ENCODE measurements at regions not wholly inside any gene's neighbourhood (a gene's known extent, or its start where the extent isn't known, plus 50 kb on each side); places are given as distances from the start of the nearest gene placed in this dataset.

GRCh38 chr19:5218255-5218855 is 122.3 kb downstream of the PTPRS start:
- no peak overlapping the region for H4K8ac ChIP-seq (ENCODE audit: low read depth, low read length)
- DNase-seq (ENCODE audit: low spot score), result no peak
- H3K23ac ChIP-seq (ENCODE audit: low read depth, low read length, poor library complexity), result no peak overlapping the region
- H3K4ac ChIP-seq (ENCODE audit: low read length), result no peak overlapping the region
- H3K14ac ChIP-seq (ENCODE audit: low read length), result no peak overlapping the region
- no peak overlapping the region for H2BK5ac ChIP-seq (ENCODE audit: low read length)
- no peak overlapping the region for H3K27ac ChIP-seq (replicated peaks; ENCODE audit: low read length)
- H4K91ac ChIP-seq (ENCODE audit: low read depth, low read length, poor library complexity), result no peak overlapping the region
- no peak overlapping the region for H2AK5ac ChIP-seq (ENCODE audit: low read depth, low read length)
- H2BK12ac ChIP-seq (ENCODE audit: low read length), result no peak overlapping the region
- no peak overlapping the region for H3K9ac ChIP-seq (ENCODE audit: low read depth, low read length, poor library complexity)
- no CpG with 5 or more reads among the region's 12 CpGs for WGBS, 2 donors (ENCODE audit: extremely low coverage in 2 of 2, insufficient read length in 2 of 2, insufficient replicate concordance in 1 of 2)
- no peaks in the 10 kb centered on the region for H3K4me1 ChIP-seq (ENCODE audit: control insufficient read depth in 2 of 2, insufficient read depth in 1 of 2, low read depth in 1 of 2, low read length in 2 of 2)
- no peak overlapping the region for H2BK15ac ChIP-seq (ENCODE audit: low read length)
- no peak overlapping the region for H3K18ac ChIP-seq (ENCODE audit: low read length)
- no peak overlapping the region for H3K4me3 ChIP-seq (ENCODE audit: low read length in 2 of 2)
- H2BK120ac ChIP-seq (ENCODE audit: low read depth, low read length), result no peak overlapping the region
- peaks cover 4 to 38% of the 10 kb centered on the region in 2 donors for H3K9me3 ChIP-seq (replicated peaks in 1 of 2; ENCODE audit: control insufficient read depth in 2 of 2, insufficient read depth in 1 of 2, low read depth in 1 of 2, low read length in 2 of 2)
- peaks cover 9% of the 10 kb centered on the region for H3K79me1 ChIP-seq (ENCODE audit: low read depth, low read length)
- H3K36me3 ChIP-seq (replicated peaks in 1 of 2; ENCODE audit: control insufficient read depth in 2 of 2, insufficient read depth in 2 of 2, low read length in 2 of 2), result peaks cover 91 to 98% of the 10 kb centered on the region in 2 donors
- no peak overlapping the region for H2AFZ ChIP-seq (ENCODE audit: low read length)
- H3K4me2 ChIP-seq (ENCODE audit: insufficient read depth, low read length, poor library complexity, severe bottlenecking), result no peak overlapping the region
- H3K27me3 ChIP-seq (ENCODE audit: control insufficient read depth in 3 of 3, insufficient read depth in 3 of 3, low read depth in 1 of 3, low read length in 3 of 3), result no peaks in the 10 kb centered on the region

- Histone ChIP-seq H3K79me1 (ENCODE audit: low read depth, low read length) (peaks cover 9% of the 10 kb centered on the region), H2BK15ac (ENCODE audit: low read length) (no peak overlapping the region), H2BK120ac (ENCODE audit: low read depth, low read length) (no peak overlapping the region), H3K4me3 (ENCODE audit: low read length in 2 of 2) (peak overlapping the region in 1 of 2 donors; percentile 41), H3K4me2 (ENCODE audit: insufficient read depth, low read length, poor library complexity, severe bottlenecking) (no peak overlapping the region), H2AK5ac (ENCODE audit: low read depth, low read length) (no peak overlapping the region), H3K27me3 (ENCODE audit: control insufficient read depth in 3 of 3, insufficient read depth in 3 of 3, low read depth in 1 of 3, low read length in 3 of 3) (no peaks in the 10 kb centered on the region), H3K9me3 (replicated peaks in 1 of 2; ENCODE audit: control insufficient read depth in 2 of 2, insufficient read depth in 1 of 2, low read depth in 1 of 2, low read length in 2 of 2) (peaks cover 6 to 47% of the 10 kb centered on the region in 2 donors), H2BK5ac (ENCODE audit: low read length) (no peak overlapping the region), H3K9ac (ENCODE audit: low read depth, low read length, poor library complexity) (no peak overlapping the region), H2BK12ac (ENCODE audit: low read length) (no peak overlapping the region), H3K27ac (replicated peaks; ENCODE audit: low read length) (no peak overlapping the region), H2AFZ (ENCODE audit: low read length) (no peak overlapping the region), H4K8ac (ENCODE audit: low read depth, low read length) (no peak overlapping the region), H4K91ac (ENCODE audit: low read depth, low read length, poor library complexity) (no peak overlapping the region), H3K18ac (ENCODE audit: low read length) (no peak overlapping the region), H3K23ac (ENCODE audit: low read depth, low read length, poor library complexity) (no peak overlapping the region), H3K4ac (ENCODE audit: low read length) (no peak overlapping the region), H3K36me3 (replicated peaks in 1 of 2; ENCODE audit: control insufficient read depth in 2 of 2, insufficient read depth in 2 of 2, low read length in 2 of 2) (peaks cover 94 to 98% of the 10 kb centered on the region in 2 donors), H3K14ac (ENCODE audit: low read length) (no peak overlapping the region), H3K4me1 (ENCODE audit: control insufficient read depth in 2 of 2, insufficient read depth in 1 of 2, low read depth in 1 of 2, low read length in 2 of 2) (no peaks in the 10 kb centered on the region)
- no CpG with 5 or more reads among the region's 4 CpGs for WGBS, 2 donors (ENCODE audit: extremely low coverage in 2 of 2, insufficient read length in 2 of 2, insufficient replicate concordance in 1 of 2)
- no peak for DNase-seq (ENCODE audit: low spot score)
Observed at GRCh38 chr19:5217171-5217570, 123.4 kb downstream of the PTPRS start.

GRCh38 chr19:5216141-5216847 is 124.3 kb downstream of the PTPRS start:
- Histone ChIP-seq H3K79me1 (ENCODE audit: low read depth, low read length) (peaks cover 14% of the 10 kb centered on the region), H2AK5ac (ENCODE audit: low read depth, low read length) (no peak overlapping the region), H3K18ac (ENCODE audit: low read length) (no peak overlapping the region), H2BK15ac (ENCODE audit: low read length) (no peak overlapping the region), H3K23ac (ENCODE audit: low read depth, low read length, poor library complexity) (no peak overlapping the region), H3K4me3 (ENCODE audit: low read length in 2 of 2) (peak overlapping the region in 1 of 2 donors; percentile 18), H3K14ac (ENCODE audit: low read length) (no peak overlapping the region), H3K9ac (ENCODE audit: low read depth, low read length, poor library complexity) (no peak overlapping the region), H2BK12ac (ENCODE audit: low read length) (no peak overlapping the region), H4K8ac (ENCODE audit: low read depth, low read length) (no peak overlapping the region), H3K36me3 (replicated peaks in 1 of 2; ENCODE audit: control insufficient read depth in 2 of 2, insufficient read depth in 2 of 2, low read length in 2 of 2) (peaks cover 94 to 98% of the 10 kb centered on the region in 2 donors), H3K27me3 (ENCODE audit: control insufficient read depth in 3 of 3, insufficient read depth in 3 of 3, low read depth in 1 of 3, low read length in 3 of 3) (no peaks in the 10 kb centered on the region), H2BK5ac (ENCODE audit: low read length) (no peak overlapping the region), H3K9me3 (replicated peaks in 1 of 2; ENCODE audit: control insufficient read depth in 2 of 2, insufficient read depth in 1 of 2, low read depth in 1 of 2, low read length in 2 of 2) (peaks cover 13 to 51% of the 10 kb centered on the region in 2 donors), H4K91ac (ENCODE audit: low read depth, low read length, poor library complexity) (no peak overlapping the region), H3K27ac (replicated peaks; ENCODE audit: low read length) (no peak overlapping the region), H2BK120ac (ENCODE audit: low read depth, low read length) (no peak overlapping the region), H2AFZ (ENCODE audit: low read length) (no peak overlapping the region), H3K4me1 (ENCODE audit: control insufficient read depth in 2 of 2, insufficient read depth in 1 of 2, low read depth in 1 of 2, low read length in 2 of 2) (no peaks in the 10 kb centered on the region), H3K4ac (ENCODE audit: low read length) (no peak overlapping the region), H3K4me2 (ENCODE audit: insufficient read depth, low read length, poor library complexity, severe bottlenecking) (no peak overlapping the region)
- no CpG with 5 or more reads among the region's 14 CpGs for WGBS, 2 donors (ENCODE audit: extremely low coverage in 2 of 2, insufficient read length in 2 of 2, insufficient replicate concordance in 1 of 2)
- no peak for DNase-seq (ENCODE audit: low spot score)

GRCh38 chr19:5215431-5215830 is 125.2 kb downstream of the PTPRS start:
- Histone ChIP-seq H2BK5ac (ENCODE audit: low read length) (no peak overlapping the region), H2AFZ (ENCODE audit: low read length) (no peak overlapping the region), H3K14ac (ENCODE audit: low read length) (no peak overlapping the region), H2BK15ac (ENCODE audit: low read length) (no peak overlapping the region), H2BK12ac (ENCODE audit: low read length) (no peak overlapping the region), H4K8ac (ENCODE audit: low read depth, low read length) (no peak overlapping the region), H2BK120ac (ENCODE audit: low read depth, low read length) (no peak overlapping the region), H3K9me3 (replicated peaks in 1 of 2; ENCODE audit: control insufficient read depth in 2 of 2, insufficient read depth in 1 of 2, low read depth in 1 of 2, low read length in 2 of 2) (peaks cover 18 to 60% of the 10 kb centered on the region in 2 donors), H3K79me1 (ENCODE audit: low read depth, low read length) (peaks cover 10% of the 10 kb centered on the region), H4K91ac (ENCODE audit: low read depth, low read length, poor library complexity) (no peak overlapping the region), H3K9ac (ENCODE audit: low read depth, low read length, poor library complexity) (no peak overlapping the region), H3K4ac (ENCODE audit: low read length) (no peak overlapping the region), H3K27me3 (ENCODE audit: control insufficient read depth in 3 of 3, insufficient read depth in 3 of 3, low read depth in 1 of 3, low read length in 3 of 3) (no peaks in the 10 kb centered on the region), H3K4me3 (ENCODE audit: low read length in 2 of 2) (no peak overlapping the region), H3K4me2 (ENCODE audit: insufficient read depth, low read length, poor library complexity, severe bottlenecking) (no peak overlapping the region), H2AK5ac (ENCODE audit: low read depth, low read length) (no peak overlapping the region), H3K23ac (ENCODE audit: low read depth, low read length, poor library complexity) (no peak overlapping the region), H3K36me3 (replicated peaks in 1 of 2; ENCODE audit: control insufficient read depth in 2 of 2, insufficient read depth in 2 of 2, low read length in 2 of 2) (peaks cover 94 to 98% of the 10 kb centered on the region in 2 donors), H3K18ac (ENCODE audit: low read length) (no peak overlapping the region), H3K4me1 (ENCODE audit: control insufficient read depth in 2 of 2, insufficient read depth in 1 of 2, low read depth in 1 of 2, low read length in 2 of 2) (no peaks in the 10 kb centered on the region), H3K27ac (replicated peaks; ENCODE audit: low read length) (no peak overlapping the region)
- no peak for DNase-seq (ENCODE audit: low spot score)
- WGBS, 2 donors (ENCODE audit: extremely low coverage in 2 of 2, insufficient read length in 2 of 2, insufficient replicate concordance in 1 of 2), result no CpG with 5 or more reads among the region's 18 CpGs

All from neuronal stem cell (in vitro differentiated cells).